ENCODE measurements at regions not wholly inside any gene's neighbourhood (a gene's known extent, or its start where the extent isn't known, plus 50 kb on each side); places are given as distances from the start of the nearest gene placed in this dataset.
"Not testable (repeated sequence)": the region's sequence is repeated elsewhere in the genome, so short reads cannot be mapped to it uniquely, and the experiment has no call there.

- not testable (repeated sequence) for TF ChIP-seq MAZ (IDR thresholded peaks at IDR 0.05; ENCODE audit: borderline replicate concordance, low read depth, low read length); MAFK (IDR thresholded peaks at IDR 0.05; ENCODE audit: low read depth, low read length); NFE2L2 (IDR thresholded peaks at IDR 0.05; ENCODE audit: low read depth, low read length); POLR2A (IDR thresholded peaks at IDR 0.05; ENCODE audit: low read depth, low read length); RCOR1 (IDR thresholded peaks at IDR 0.05; ENCODE audit: insufficient replicate concordance, low read length); RAD21 (IDR thresholded peaks at IDR 0.05; ENCODE audit: low read length); USF2 (IDR thresholded peaks at IDR 0.05; ENCODE audit: low read depth, low read length); RFX5 (IDR thresholded peaks at IDR 0.05; ENCODE audit: low read depth, low read length); FOS (IDR thresholded peaks at IDR 0.05; ENCODE audit: low read depth, low read length)
- TF ChIP-seq, protein P1, sequence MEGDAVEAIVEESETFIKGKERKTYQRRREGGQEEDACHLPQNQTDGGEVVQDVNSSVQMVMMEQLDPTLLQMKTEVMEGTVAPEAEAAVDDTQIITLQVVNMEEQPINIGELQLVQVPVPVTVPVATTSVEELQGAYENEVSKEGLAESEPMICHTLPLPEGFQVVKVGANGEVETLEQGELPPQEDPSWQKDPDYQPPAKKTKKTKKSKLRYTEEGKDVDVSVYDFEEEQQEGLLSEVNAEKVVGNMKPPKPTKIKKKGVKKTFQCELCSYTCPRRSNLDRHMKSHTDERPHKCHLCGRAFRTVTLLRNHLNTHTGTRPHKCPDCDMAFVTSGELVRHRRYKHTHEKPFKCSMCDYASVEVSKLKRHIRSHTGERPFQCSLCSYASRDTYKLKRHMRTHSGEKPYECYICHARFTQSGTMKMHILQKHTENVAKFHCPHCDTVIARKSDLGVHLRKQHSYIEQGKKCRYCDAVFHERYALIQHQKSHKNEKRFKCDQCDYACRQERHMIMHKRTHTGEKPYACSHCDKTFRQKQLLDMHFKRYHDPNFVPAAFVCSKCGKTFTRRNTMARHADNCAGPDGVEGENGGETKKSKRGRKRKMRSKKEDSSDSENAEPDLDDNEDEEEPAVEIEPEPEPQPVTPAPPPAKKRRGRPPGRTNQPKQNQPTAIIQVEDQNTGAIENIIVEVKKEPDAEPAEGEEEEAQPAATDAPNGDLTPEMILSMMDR (conservative IDR thresholded peaks at IDR 0.05; ENCODE audit: low read depth, low read length), result not testable (repeated sequence)
- TF ChIP-seq, protein P2, sequence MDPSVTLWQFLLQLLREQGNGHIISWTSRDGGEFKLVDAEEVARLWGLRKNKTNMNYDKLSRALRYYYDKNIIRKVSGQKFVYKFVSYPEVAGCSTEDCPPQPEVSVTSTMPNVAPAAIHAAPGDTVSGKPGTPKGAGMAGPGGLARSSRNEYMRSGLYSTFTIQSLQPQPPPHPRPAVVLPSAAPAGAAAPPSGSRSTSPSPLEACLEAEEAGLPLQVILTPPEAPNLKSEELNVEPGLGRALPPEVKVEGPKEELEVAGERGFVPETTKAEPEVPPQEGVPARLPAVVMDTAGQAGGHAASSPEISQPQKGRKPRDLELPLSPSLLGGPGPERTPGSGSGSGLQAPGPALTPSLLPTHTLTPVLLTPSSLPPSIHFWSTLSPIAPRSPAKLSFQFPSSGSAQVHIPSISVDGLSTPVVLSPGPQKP (IDR thresholded peaks at IDR 0.05; ENCODE audit: borderline replicate concordance, low read depth, low read length), result not testable (repeated sequence)
Observed at GRCh38 chrX:66692512-66692911, 53.6 kb upstream of the EDA2R start.
